HCT116 (cell line): ENCODE measurements at regions not wholly inside any gene's neighbourhood (a gene's known extent, or its start where the extent isn't known, plus 50 kb on each side); places are given as distances from the start of the nearest gene placed in this dataset.
"Not testable (repeated sequence)": the region's sequence is repeated elsewhere in the genome, so short reads cannot be mapped to it uniquely, and the experiment has no call there.

Source experiments
- ATAC-seq: fragments of 200-7000 bp; cut with Tn5 transposase; 2 replicates; pipeline ENCODE4 v1.9.1; 2020; ENCODE audit warnings: mild to moderate bottlenecking, moderate library complexity
- BruUV-seq: library from RNA; stranded (reverse); fragments of 400-500 nt; replicated peaks from 2 replicates; lab custom pipeline; 2021; lab: Mats Ljungman, UMichigan
- CTCF ChIA-PET: fragments of 300-600 bp; sonication (Branson Sonifier 250); formaldehyde crosslinking; loops from one replicate; lab custom pipeline; 2021; ENCODE audit warnings: antibody characterized with exemption; lab: Charles Lee
- POLR2A ChIA-PET: fragments of 300-600, 350-600 bp; sonication (Branson Sonifier 250); formaldehyde crosslinking; loops from one replicate; lab custom pipeline; 2021; ENCODE audit warnings: antibody characterized with exemption; lab: Charles Lee
- RAD21 ChIA-PET, 2 experiments: fragments of 300-600 bp; sonication (Branson Sonifier 250); formaldehyde crosslinking; loops; one replicate each; lab custom pipeline; 2023; ENCODE audit warnings: low total read pairs in 2 of 2; ENCODE audit not compliant: uncharacterized antibody in 2 of 2, unreplicated experiment in 2 of 2, low non-redundant PET in 1 of 2; lab: Charles Lee
- DNase-seq: peaks from one replicate; pipeline ENCODE4 v3.0.0-alpha.2; 2010; ENCODE audit warnings: low read depth, low spot score
- H2AFZ ChIP-seq: fragments of 200-600 bp; shearing (Covaris generic), sonication (generic); 2 replicates; pipeline ENCODE4 v1.6.1; 2017; ENCODE audit warnings: low read depth, mixed run types, mixed read lengths, antibody characterized with exemption, low read length; ENCODE audit not compliant: poor library complexity, severe bottlenecking
- H3K27ac ChIP-seq: 2 replicates; pipeline ENCODE4 v1.5.1; 2012; ENCODE audit warnings: low read depth, low read length
- H3K27me3 ChIP-seq: fragments of 200-600 bp; sonication (generic); 2 replicates; pipeline ENCODE4 v1.6.1; 2016; ENCODE audit warnings: mixed run types, low read length, mixed read lengths; ENCODE audit not compliant: insufficient read depth
- H3K36me3 ChIP-seq, 2 experiments: fragments of 200-500 bp in 1 of 2; fragments of 200-600 bp in 1 of 2; sonication (Bioruptor generic) in 1 of 2; sonication (generic) in 1 of 2; 2 replicates each; pipeline versions ENCODE4 v1.5.1 to v1.6.1; 2014 to 2016; ENCODE audit warnings: low read length in 2 of 2, inconsistent platforms in 1 of 2, mixed read lengths in 1 of 2, mixed run types in 1 of 2; ENCODE audit not compliant: insufficient read depth in 2 of 2, control insufficient read depth in 1 of 2
- H3K4me1 ChIP-seq, 2 experiments: fragments of 200-600 bp in 1 of 2; sonication (generic) in 1 of 2; 2 replicates each; pipeline versions ENCODE4 v1.5.1 to v1.6.1; 2012 to 2017; ENCODE audit warnings: low read length in 2 of 2, inconsistent platforms in 1 of 2, mild to moderate bottlenecking in 1 of 2, mixed read lengths in 1 of 2, mixed run types in 1 of 2, moderate library complexity in 1 of 2; ENCODE audit not compliant: insufficient read depth in 2 of 2, control insufficient read depth in 1 of 2
- H3K4me2 ChIP-seq: fragments of 200-600 bp; sonication (generic); 2 replicates; pipeline ENCODE4 v1.6.1; 2017; ENCODE audit warnings: mixed run types, low read length, mixed read lengths
- H3K4me3 ChIP-seq, 2 experiments: fragments of 200-600 bp in 1 of 2; sonication (generic) in 1 of 2; replicated peaks in 1 of 2; 2 replicates each; pipeline ENCODE4 v1.5.1; 2011 to 2016; ENCODE audit warnings: low read length in 2 of 2, control low read depth in 1 of 2, low read depth in 1 of 2, mild to moderate bottlenecking in 1 of 2, mixed read lengths in 1 of 2, mixed run types in 1 of 2
- H3K79me2 ChIP-seq: fragments of 200-600 bp; sonication (generic); 2 replicates; pipeline ENCODE4 v1.6.1; 2017; ENCODE audit warnings: mild to moderate bottlenecking, mixed run types, low read length, moderate library complexity, mixed read lengths; ENCODE audit not compliant: insufficient read depth
- H3K9ac ChIP-seq: fragments of 200-600 bp; sonication (generic); 2 replicates; pipeline ENCODE4 v1.6.1; 2016; ENCODE audit warnings: low read length, mixed read lengths
- H3K9me2 ChIP-seq: fragments of 200-600 bp; sonication (generic), shearing (Covaris generic); 2 replicates; pipeline ENCODE4 v1.6.1; 2017; ENCODE audit warnings: mixed run types, mild to moderate bottlenecking, moderate library complexity; ENCODE audit not compliant: insufficient read depth
- H3K9me3 ChIP-seq, 2 experiments: fragments of 200-500 bp in 1 of 2; fragments of 200-600 bp in 1 of 2; sonication (Bioruptor generic) in 1 of 2; sonication (generic) in 1 of 2; 2 replicates each; pipeline ENCODE4 v1.6.1; 2014 to 2017; ENCODE audit warnings: low read length in 2 of 2, mixed read lengths in 2 of 2, inconsistent platforms in 1 of 2, low read depth in 1 of 2, mild to moderate bottlenecking in 1 of 2, mixed run types in 1 of 2, moderate library complexity in 1 of 2; ENCODE audit not compliant: control insufficient read depth in 1 of 2, insufficient read depth in 1 of 2
- H4K20me1 ChIP-seq: fragments of 200-600 bp; sonication (generic), shearing (Covaris generic); 2 replicates; pipeline ENCODE4 v1.6.1; 2017; ENCODE audit warnings: mixed run types, mild to moderate bottlenecking, moderate library complexity; ENCODE audit not compliant: insufficient read depth
- EGR1 ChIP-seq: IDR thresholded peaks from 2 replicates; pipeline ENCODE4 v1.6.1; 2012; ENCODE audit warnings: low read depth
- EZH2phosphoT487 ChIP-seq: fragments of 200-600 bp; IDR thresholded peaks from 2 replicates; pipeline ENCODE4 v1.6.1; 2018; ENCODE audit warnings: antibody characterized with exemption, borderline replicate concordance
- FOSL1 ChIP-seq: IDR thresholded peaks from 2 replicates; pipeline ENCODE4 v1.6.1; 2012; ENCODE audit warnings: low read depth
- intact Hi-C: fragments of 100-400 bp; cut with micrococcal nuclease; formaldehyde crosslinking; loops from 2 replicates; pipeline ENCODE4 v1.10.0; 2022
- TF ChIP-seq, protein P1 (sequence below): IDR thresholded peaks from 2 replicates; pipeline ENCODE4 v1.6.1; 2012

- Histone ChIP-seq H3K36me3 (no peaks in the 10 kb centered on the region), H4K20me1 (no peaks in the 10 kb centered on the region), H2AFZ (no peak overlapping the region), H3K9me2 (no peaks in the 10 kb centered on the region), H3K4me2 (no peak overlapping the region), H3K4me3 (no peak overlapping the region), H3K9me3 (no peaks in the 10 kb centered on the region), H3K4me1 (no peaks in the 10 kb centered on the region), H3K27ac (no peak overlapping the region), H3K27me3 (no peaks in the 10 kb centered on the region), H3K9ac (no peak overlapping the region), H3K79me2 (no peaks in the 10 kb centered on the region)
- ChIA-PET POLR2A (no interaction called here), RAD21 (no interaction called here), CTCF (no interaction called here)
- TF ChIP-seq FOSL1 (no peak), EGR1 (no peak), EZH2phosphoT487 (no peak)
- TF ChIP-seq, protein P1, sequence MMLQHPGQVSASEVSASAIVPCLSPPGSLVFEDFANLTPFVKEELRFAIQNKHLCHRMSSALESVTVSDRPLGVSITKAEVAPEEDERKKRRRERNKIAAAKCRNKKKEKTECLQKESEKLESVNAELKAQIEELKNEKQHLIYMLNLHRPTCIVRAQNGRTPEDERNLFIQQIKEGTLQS = no peak
- DNase-seq (no peak), ATAC-seq (no peak)
- BruUV-seq = no TSS peak
- intact Hi-C loops = no loop called here
Observed at GRCh38 chr1:241440904-241441303, 78.7 kb downstream of the FH start.

DNA sequence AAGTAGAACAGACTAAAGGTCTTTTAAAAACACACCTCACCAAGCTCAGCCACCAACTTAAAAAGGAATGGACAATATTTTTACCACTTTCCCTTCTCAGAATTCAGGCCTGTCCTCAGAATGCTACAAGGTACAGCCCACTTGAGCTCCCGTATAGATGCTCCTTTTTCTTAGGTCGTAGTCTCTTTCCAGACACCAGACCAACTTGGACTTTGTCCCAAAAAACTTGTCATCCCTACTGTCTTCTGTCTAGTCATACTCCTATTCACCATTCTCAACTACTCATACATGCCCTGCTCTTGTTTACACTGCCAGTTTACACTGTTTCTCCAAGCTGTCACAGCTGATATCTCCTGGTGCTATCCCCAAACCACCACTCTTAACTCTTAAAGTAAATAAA, 80.9 kb downstream of the FH start:
- H3K27me3 ChIP-seq, H2AFZ ChIP-seq, H3K27ac ChIP-seq, H3K4me3 ChIP-seq, H3K9me3 ChIP-seq, RAD21 ChIA-PET, H3K36me3 ChIP-seq, H3K79me2 ChIP-seq, H3K9me2 ChIP-seq, H3K4me2 ChIP-seq, H4K20me1 ChIP-seq, ATAC-seq, CTCF ChIA-PET, DNase-seq, BruUV-seq, intact Hi-C loops, H3K9ac ChIP-seq, POLR2A ChIA-PET, H3K4me1 ChIP-seq: not testable (repeated sequence)
